Gastroesophageal sphincter (tissue), 4 donors: ENCODE measurements at regions not wholly inside any gene's neighbourhood (a gene's known extent, or its start where the extent isn't known, plus 50 kb on each side); places are given as distances from the start of the nearest gene placed in this dataset.

Experiments
- ATAC-seq: fragments of 150-250 bp; one replicate; pipeline ENCODE4 v1.9.1; 2016; ENCODE audit warnings: mild to moderate bottlenecking, moderate library complexity
- H3K27ac ChIP-seq, 4 donors: fragments of 200-600 bp; sonication (generic) in 3 of 4; 1 replicate in 3 of 4; 2 replicates in 1 of 4; pipeline ENCODE4 v1.5.1; 2016 to 2019
- H3K27me3 ChIP-seq: fragments of 200-600 bp; sonication (generic); one replicate; pipeline ENCODE4 v1.5.1; 2019
- H3K36me3 ChIP-seq, 2 donors: fragments of 200-600 bp; sonication (generic); one replicate each; pipeline ENCODE4 v1.5.1; 2019; ENCODE audit warnings: control low read depth in 1 of 2
- H3K4me1 ChIP-seq, 3 donors: fragments of 200-600 bp; sonication (generic); 1 replicate in 2 of 3; 2 replicates in 1 of 3; pipeline ENCODE4 v1.5.1; 2016 to 2019; ENCODE audit warnings: control low read depth in 2 of 3
- H3K4me3 ChIP-seq, 2 donors: fragments of 200-600 bp; sonication (generic); one replicate each; pipeline ENCODE4 v1.5.1; 2019; ENCODE audit warnings: mild to moderate bottlenecking in 1 of 2, moderate library complexity in 1 of 2
- H3K9me3 ChIP-seq, 3 donors: fragments of 200-600 bp; sonication (generic); one replicate each; pipeline ENCODE4 v1.5.1; 2017 to 2019; ENCODE audit warnings: control low read depth in 2 of 3
- CTCF ChIP-seq, 4 experiments: fragments of 200-600 bp in 2 of 4; fragments of 450-650 bp in 2 of 4; sonication (generic) in 1 of 4; IDR thresholded peaks; one replicate each; pipeline ENCODE4 v1.5.1; 2017 to 2019; ENCODE audit warnings: antibody characterized with exemption in 4 of 4, mild to moderate bottlenecking in 2 of 4, moderate library complexity in 2 of 4
- EP300 ChIP-seq: sonication (generic); formaldehyde crosslinking; IDR thresholded peaks from one replicate; pipeline ENCODE4 v1.6.1; 2017; ENCODE audit warnings: antibody characterized with exemption, mild to moderate bottlenecking
- POLR2A ChIP-seq, 2 donors: fragments of 450-650 bp; IDR thresholded peaks; one replicate each; pipeline ENCODE4 v1.6.1; 2017; ENCODE audit warnings: antibody characterized with exemption in 2 of 2, mild to moderate bottlenecking in 2 of 2, moderate library complexity in 1 of 2
- POLR2AphosphoS5 ChIP-seq: sonication (generic); formaldehyde crosslinking; IDR thresholded peaks from one replicate; pipeline ENCODE4 v1.6.1; 2017; ENCODE audit warnings: antibody characterized with exemption
- WGBS, 2 donors: methylation state at CpG; one replicate each; pipeline ENCODE4 v1.1.5; 2018; ENCODE audit warnings: low coverage in 1 of 2; 5-methylcytosine and 5-hydroxymethylcytosine counted together

- TF ChIP-seq CTCF (IDR thresholded peaks at IDR 0.05) = no peak
- no peak for TF ChIP-seq POLR2A (IDR thresholded peaks at IDR 0.05)
- TF ChIP-seq POLR2AphosphoS5 = no peak
- TF ChIP-seq EP300 = no peak
- Histone ChIP-seq H3K4me1 (peaks cover 0 to 37% (median 10%) of the 10 kb centered on the region in 3 donors), H3K4me3 (no peak overlapping the region), H3K27ac (no peak overlapping the region), H3K27me3 (peaks cover 31% of the 10 kb centered on the region), H3K9me3 (no peaks in the 10 kb centered on the region), H3K36me3 (no peaks in the 10 kb centered on the region)
- no peak for ATAC-seq
- 38 to 44% methylated on average over 5 to 12 of the region's 12 CpGs for WGBS, 2 donors
Measured at GRCh38 chr1:10863886-10864285, 67.4 kb upstream of the CASZ1 start.

- WGBS, 2 donors = 59 to 86% methylated on average over 3 to 7 of the region's 9 CpGs
- TF ChIP-seq POLR2AphosphoS5 = no peak
- TF ChIP-seq CTCF (IDR thresholded peaks at IDR 0.05) = no peak
- no peak for TF ChIP-seq EP300
- no peak for TF ChIP-seq POLR2A (IDR thresholded peaks at IDR 0.05)
Measured at GRCh38 chr1:10864776-10865175, 68.3 kb upstream of the CASZ1 start.

GRCh38 chr1:10865518-10866320, 69.3 kb upstream of the CASZ1 start:
- WGBS, 2 donors = 46 to 74% methylated on average over 6 to 14 of the region's 19 CpGs
- no peak overlapping the region for H3K4me3 ChIP-seq
- no peak for TF ChIP-seq CTCF (IDR thresholded peaks at IDR 0.05)
- no peak for TF ChIP-seq POLR2A (IDR thresholded peaks at IDR 0.05)
- no peak for TF ChIP-seq EP300
- TF ChIP-seq POLR2AphosphoS5 = no peak
- H3K4me1 ChIP-seq = peaks cover 0 to 37% (median 10%) of the 10 kb centered on the region in 3 donors
- H3K27me3 ChIP-seq = peaks cover 38% of the 10 kb centered on the region
- H3K9me3 ChIP-seq = no peaks in the 10 kb centered on the region
- no peaks in the 10 kb centered on the region for H3K36me3 ChIP-seq
- no peak overlapping the region for H3K27ac ChIP-seq
- ATAC-seq = no peak

More at GRCh38 chr1:10864776-10865175, 68.3 kb upstream of the CASZ1 start:
- no peaks in the 10 kb centered on the region for H3K36me3 ChIP-seq
- no peak overlapping the region for H3K4me3 ChIP-seq
- no peaks in the 10 kb centered on the region for H3K9me3 ChIP-seq
- H3K27me3 ChIP-seq = peaks cover 35% of the 10 kb centered on the region
- H3K4me1 ChIP-seq = peaks cover 0 to 37% (median 10%) of the 10 kb centered on the region in 3 donors
- no peak for ATAC-seq
- no peak overlapping the region for H3K27ac ChIP-seq

GRCh38 chr1:10866321-10867093, 70.1 kb upstream of the CASZ1 start:
- H3K4me1 ChIP-seq = peaks cover 0 to 37% (median 10%) of the 10 kb centered on the region in 3 donors
- no peaks in the 10 kb centered on the region for H3K9me3 ChIP-seq
- peak; percentile 31 for ATAC-seq
- TF ChIP-seq EP300 (no peak), CTCF (IDR thresholded peaks at IDR 0.05) (no peak), POLR2A (IDR thresholded peaks at IDR 0.05) (no peak), POLR2AphosphoS5 (no peak)
- 20% methylated on average over 1 of the region's 31 CpGs; no CpG with 5 or more reads in 1 of the 2 donors for WGBS, 2 donors
- peak overlapping the region; percentile 34 to 61 for H3K4me3 ChIP-seq
- peaks cover 38% of the 10 kb centered on the region for H3K27me3 ChIP-seq
- peak overlapping the region in 1 of 4 donors; percentile 51 for H3K27ac ChIP-seq
- H3K36me3 ChIP-seq = no peaks in the 10 kb centered on the region
